Astrocyte of the spinal cord (primary cell): ENCODE measurements at regions not wholly inside any gene's neighbourhood (a gene's known extent, or its start where the extent isn't known, plus 50 kb on each side); places are given as distances from the start of the nearest gene placed in this dataset.

Experiments
- DNase-seq: peaks from one replicate; pipeline ENCODE4 v3.0.0; 2011; ENCODE audit warnings: low read depth, low spot score
- H3K4me3 ChIP-seq: 2 replicates; pipeline ENCODE4 v1.5.1; 2011; ENCODE audit warnings: low read depth, mild to moderate bottlenecking, low read length, moderate library complexity
- CTCF ChIP-seq: IDR thresholded peaks from 2 replicates; pipeline ENCODE4 v1.5.1; 2012; ENCODE audit warnings: low read depth, mild to moderate bottlenecking, low read length, inconsistent platforms
- in situ Hi-C: cut with HindIII; loops from 2 replicates; pipeline ENCODE4 v1.10.0; 2017; ENCODE audit warnings: low sequenced_read_pairs

GRCh38 chr10:108260383-108260906 lies 1095.9 kb upstream of the SORCS1 start:
- no peak overlapping the region for H3K4me3 ChIP-seq
- no peak for TF ChIP-seq CTCF
- no peak for DNase-seq
- in situ Hi-C loops = no loop called here

GRCh38 chr10:108254089-108254488 lies 1089.6 kb upstream of the SORCS1 start:
- in situ Hi-C loops = no loop called here
- no peak overlapping the region for H3K4me3 ChIP-seq
- TF ChIP-seq CTCF = no peak
- DNase-seq = no peak

- DNase-seq = no peak
- in situ Hi-C loops = no loop called here
- TF ChIP-seq CTCF = no peak
- no peak overlapping the region for H3K4me3 ChIP-seq
These were observed 1088.3 kb upstream of the SORCS1 start for GRCh38 chr10:108252771-108253170.

- TF ChIP-seq CTCF = no peak
- DNase-seq = peak; percentile 28
- H3K4me3 ChIP-seq = no peak overlapping the region
- in situ Hi-C loops = no loop called here
These were observed 1086.6 kb upstream of the SORCS1 start for GRCh38 chr10:108250936-108251620.

GRCh38 chr10:108249940-108250339 lies 1085.4 kb upstream of the SORCS1 start:
- TF ChIP-seq CTCF = peak; percentile 9
- H3K4me3 ChIP-seq = no peak overlapping the region
- DNase-seq = no peak
- in situ Hi-C loops = no loop called here

GRCh38 chr10:108244443-108245228 lies 1080.1 kb upstream of the SORCS1 start:
- no peak overlapping the region for H3K4me3 ChIP-seq
- in situ Hi-C loops = no loop called here
- DNase-seq = no peak
- no peak for TF ChIP-seq CTCF
